ENCODE measurements at regions not wholly inside any gene's neighbourhood (a gene's known extent, or its start where the extent isn't known, plus 50 kb on each side); places are given as distances from the start of the nearest gene placed in this dataset.

- TF ChIP-seq POLR2AphosphoS5 (IDR thresholded peaks at IDR 0.05; ENCODE audit: low read depth, low read length) (no peak), POLR2A (IDR thresholded peaks at IDR 0.05; ENCODE audit: low read depth, low read length) (no peak), POU2F2 (IDR thresholded peaks at IDR 0.05; ENCODE audit: low read depth, low read length) (no peak)
Measured at GRCh38 chr3:107100573-107100972, 276.7 kb upstream of the CCDC54 start.

All from GM12891 (cell line).